Chondrocyte (in vitro differentiated cells): ENCODE measurements at regions not wholly inside any gene's neighbourhood (a gene's known extent, or its start where the extent isn't known, plus 50 kb on each side); places are given as distances from the start of the nearest gene placed in this dataset.

Experiments
- DNase-seq: peaks from one replicate; pipeline ENCODE4 v3.0.0; 2021; ENCODE audit warnings: mixed read lengths, low spot score
- H3K27ac Mint-ChIP-seq: one replicate; pipeline ENCODE4 v1.8.0; 2021; ENCODE audit warnings: mild to moderate bottlenecking, moderate library complexity, mixed read lengths; ENCODE audit not compliant: unreplicated experiment
- H3K27me3 Mint-ChIP-seq: 2 replicates; pipeline ENCODE4 v1.8.0; 2021; ENCODE audit warnings: low read depth, mixed read lengths
- H3K36me3 Mint-ChIP-seq: 2 replicates; pipeline ENCODE4 v1.8.0; 2021; ENCODE audit warnings: low read depth, mixed read lengths
- H3K4me1 Mint-ChIP-seq: 2 replicates; pipeline ENCODE4 v1.8.0; 2021; ENCODE audit warnings: low read depth, mild to moderate bottlenecking, mixed read lengths
- H3K4me3 Mint-ChIP-seq: one replicate; pipeline ENCODE4 v1.8.0; 2021; ENCODE audit warnings: mild to moderate bottlenecking, moderate library complexity, mixed read lengths; ENCODE audit not compliant: unreplicated experiment
- H3K9me3 Mint-ChIP-seq: 2 replicates; pipeline ENCODE4 v1.8.0; 2021; ENCODE audit warnings: low read depth, mixed read lengths
- TF ChIP-seq, protein P1 (sequence below): fragments of 200-600 bp; sonication (generic); IDR thresholded peaks from 2 replicates; pipeline ENCODE4 v1.5.0; 2021; ENCODE audit warnings: antibody characterized with exemption, mild to moderate bottlenecking, moderate library complexity

DNA sequence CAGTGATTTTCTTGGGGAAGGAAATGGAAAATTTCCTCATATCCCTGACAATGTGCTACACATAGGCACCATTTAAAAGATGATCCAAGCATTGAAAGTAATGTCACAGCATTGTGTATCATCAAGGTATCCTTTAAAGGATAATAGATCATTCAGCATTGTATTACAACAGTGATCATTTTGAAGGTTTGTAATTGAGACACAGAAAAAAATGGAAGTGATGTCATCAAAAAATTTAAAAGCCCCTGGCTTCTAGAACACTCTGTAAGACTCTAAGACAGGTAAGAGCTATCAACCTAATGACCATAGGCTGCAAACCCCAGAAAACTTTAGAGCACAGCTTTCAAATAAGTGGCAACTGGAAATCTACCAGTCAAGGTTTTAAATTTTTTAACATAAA, 271.4 kb downstream of the ETAA1 start:
- no peak for DNase-seq
- Mint-ChIP-seq H3K27ac (no peak overlapping the region), H3K36me3 (peaks cover 2% of the 10 kb centered on the region), H3K9me3 (no peaks in the 10 kb centered on the region), H3K4me1 (peaks cover 31% of the 10 kb centered on the region), H3K27me3 (no peaks in the 10 kb centered on the region), H3K4me3 (no peak overlapping the region)
- TF ChIP-seq, protein P1, sequence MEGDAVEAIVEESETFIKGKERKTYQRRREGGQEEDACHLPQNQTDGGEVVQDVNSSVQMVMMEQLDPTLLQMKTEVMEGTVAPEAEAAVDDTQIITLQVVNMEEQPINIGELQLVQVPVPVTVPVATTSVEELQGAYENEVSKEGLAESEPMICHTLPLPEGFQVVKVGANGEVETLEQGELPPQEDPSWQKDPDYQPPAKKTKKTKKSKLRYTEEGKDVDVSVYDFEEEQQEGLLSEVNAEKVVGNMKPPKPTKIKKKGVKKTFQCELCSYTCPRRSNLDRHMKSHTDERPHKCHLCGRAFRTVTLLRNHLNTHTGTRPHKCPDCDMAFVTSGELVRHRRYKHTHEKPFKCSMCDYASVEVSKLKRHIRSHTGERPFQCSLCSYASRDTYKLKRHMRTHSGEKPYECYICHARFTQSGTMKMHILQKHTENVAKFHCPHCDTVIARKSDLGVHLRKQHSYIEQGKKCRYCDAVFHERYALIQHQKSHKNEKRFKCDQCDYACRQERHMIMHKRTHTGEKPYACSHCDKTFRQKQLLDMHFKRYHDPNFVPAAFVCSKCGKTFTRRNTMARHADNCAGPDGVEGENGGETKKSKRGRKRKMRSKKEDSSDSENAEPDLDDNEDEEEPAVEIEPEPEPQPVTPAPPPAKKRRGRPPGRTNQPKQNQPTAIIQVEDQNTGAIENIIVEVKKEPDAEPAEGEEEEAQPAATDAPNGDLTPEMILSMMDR, result no peak

DNA sequence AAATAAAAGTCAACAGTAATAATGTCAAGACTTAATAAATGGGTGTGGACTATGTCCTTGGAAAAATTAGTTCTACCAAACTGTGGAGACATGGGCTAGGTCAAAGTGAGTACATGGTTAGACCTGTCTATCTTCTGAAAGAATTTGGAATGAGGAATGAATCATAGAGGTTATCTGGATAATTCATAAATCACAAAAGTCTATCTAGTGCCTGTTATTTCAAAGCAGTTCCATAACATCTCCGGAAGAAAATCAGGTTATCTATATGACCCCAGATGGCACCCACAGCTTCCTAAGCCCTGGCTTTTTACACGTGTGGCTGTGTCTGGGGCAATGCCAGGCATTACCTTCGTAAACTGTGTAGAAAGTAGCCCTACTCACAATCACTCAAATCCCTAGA, 272.0 kb downstream of the ETAA1 start:
- H3K27me3 Mint-ChIP-seq, result no peaks in the 10 kb centered on the region
- DNase-seq, result no peak
- peaks cover 25% of the 10 kb centered on the region for H3K4me1 Mint-ChIP-seq
- peaks cover 2% of the 10 kb centered on the region for H3K36me3 Mint-ChIP-seq
- H3K9me3 Mint-ChIP-seq, result no peaks in the 10 kb centered on the region
- H3K4me3 Mint-ChIP-seq, result no peak overlapping the region
- no peak overlapping the region for H3K27ac Mint-ChIP-seq
- TF ChIP-seq, protein P1, result no peak

DNA sequence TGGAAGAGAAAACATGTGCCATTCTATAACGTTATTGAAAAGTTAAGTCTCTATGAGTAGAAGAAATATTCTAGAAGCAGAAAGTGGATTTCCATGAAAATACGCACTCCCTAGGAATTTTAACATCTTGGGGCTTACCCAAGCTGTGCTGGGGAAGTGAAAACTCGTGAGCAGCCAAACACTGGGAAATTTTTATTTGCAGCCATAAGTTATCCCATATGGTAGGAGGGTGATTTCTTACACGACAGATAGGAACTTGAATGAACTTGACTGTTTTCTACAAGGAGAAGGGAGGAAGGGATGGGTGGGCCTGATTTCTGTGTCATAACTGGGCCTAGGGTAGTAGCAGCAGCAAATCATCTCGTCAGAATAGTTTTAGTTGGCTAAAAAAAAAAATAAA, 272.6 kb downstream of the ETAA1 start:
- TF ChIP-seq, protein P1, result no peak
- Mint-ChIP-seq H3K4me3 (no peak overlapping the region), H3K27ac (no peak overlapping the region), H3K36me3 (peaks cover 2% of the 10 kb centered on the region), H3K9me3 (no peaks in the 10 kb centered on the region), H3K4me1 (peaks cover 25% of the 10 kb centered on the region), H3K27me3 (no peaks in the 10 kb centered on the region)
- no peak for DNase-seq

DNA sequence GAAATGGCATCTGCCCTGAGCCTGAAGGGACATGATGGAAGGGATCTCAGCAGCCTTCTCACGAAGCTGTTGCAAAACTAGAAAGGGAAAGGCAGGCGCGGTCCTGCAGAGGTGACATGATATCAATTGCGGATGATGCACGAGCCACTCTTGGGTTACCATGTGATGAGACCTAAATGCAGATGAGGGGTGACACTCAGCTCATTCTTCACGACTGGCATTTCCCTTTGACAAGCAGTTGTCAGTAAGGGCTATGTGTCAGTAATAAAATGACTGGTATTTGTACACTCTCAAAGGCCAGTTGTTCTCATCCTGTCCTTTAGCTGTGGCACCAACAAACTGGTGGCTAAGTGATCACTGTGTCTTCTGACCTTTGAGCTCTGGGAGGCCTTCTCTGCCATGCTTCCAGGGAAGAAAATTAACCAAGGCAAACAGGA, 273.6 kb downstream of the ETAA1 start:
- Mint-ChIP-seq H3K4me1 (peaks cover 22% of the 10 kb centered on the region), H3K27me3 (no peaks in the 10 kb centered on the region), H3K36me3 (peaks cover 2% of the 10 kb centered on the region), H3K4me3 (no peak overlapping the region), H3K27ac (no peak overlapping the region), H3K9me3 (no peaks in the 10 kb centered on the region)
- no peak for DNase-seq
- TF ChIP-seq, protein P1, result no peak

DNA sequence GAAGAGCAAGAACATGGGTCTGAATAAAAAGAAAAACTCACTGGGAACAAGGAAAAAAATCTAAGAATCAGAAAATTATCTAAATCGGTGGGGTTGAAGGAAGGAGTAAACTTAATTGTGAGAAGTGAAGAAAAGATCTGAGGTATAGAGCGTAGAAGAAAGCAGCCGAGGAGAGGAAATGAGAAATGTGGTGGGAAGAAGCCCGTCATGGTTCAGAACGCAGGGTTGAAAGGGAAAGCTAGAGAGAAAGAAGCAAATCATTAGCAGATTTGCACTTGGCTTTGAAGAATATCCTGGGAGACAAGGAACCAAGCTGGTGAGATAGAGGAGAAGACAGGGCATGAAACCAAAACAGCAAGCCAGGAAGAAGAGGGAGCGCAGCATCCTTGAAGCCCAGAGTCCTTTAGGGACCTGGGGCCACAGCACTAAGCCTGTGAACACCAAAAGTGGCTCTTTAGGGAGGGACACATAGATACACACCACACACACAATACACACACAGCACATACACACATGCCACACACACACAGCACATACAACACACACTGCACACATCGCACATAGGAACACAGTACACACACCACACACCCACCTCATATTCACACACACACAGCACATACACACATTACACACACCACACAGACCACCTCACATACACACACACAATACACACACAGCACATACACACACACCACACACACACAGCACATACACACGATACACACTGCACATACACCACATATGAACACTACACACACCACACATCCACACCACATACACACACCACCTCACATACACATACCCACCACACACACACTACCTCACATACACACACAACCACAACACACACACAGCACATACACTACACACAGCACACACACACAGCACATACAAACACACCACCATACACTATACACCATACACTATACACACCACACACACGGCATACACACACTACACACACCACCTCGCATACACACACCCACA, 274.6 kb downstream of the ETAA1 start:
- Mint-ChIP-seq H3K27me3 (no peaks in the 10 kb centered on the region), H3K36me3 (no peaks in the 10 kb centered on the region), H3K27ac (no peak overlapping the region)

More for the DNA sequence above, 274.6 kb downstream of the ETAA1 start:
- peaks cover 13% of the 10 kb centered on the region for H3K4me1 Mint-ChIP-seq
- no peak overlapping the region for H3K4me3 Mint-ChIP-seq
- TF ChIP-seq, protein P1, result no peak
- no peak for DNase-seq
- no peaks in the 10 kb centered on the region for H3K9me3 Mint-ChIP-seq
